NB4 (cell line): ENCODE measurements at regions not wholly inside any gene's neighbourhood (a gene's known extent, or its start where the extent isn't known, plus 50 kb on each side); places are given as distances from the start of the nearest gene placed in this dataset.

Experiments used
- DNase-seq: peaks from one replicate; pipeline ENCODE4 v3.0.0; 2010; ENCODE audit warnings: low read depth
- H3K4me3 ChIP-seq: one replicate; pipeline ENCODE4 v1.5.1; 2011; ENCODE audit warnings: mild to moderate bottlenecking, low read depth, low read length, moderate library complexity
- MYC ChIP-seq: IDR thresholded peaks from 2 replicates; pipeline ENCODE4 v1.6.1; 2011; ENCODE audit warnings: low read depth, low read length
- POLR2A ChIP-seq: IDR thresholded peaks from 2 replicates; pipeline ENCODE4 v1.6.1; 2011; ENCODE audit warnings: mild to moderate bottlenecking; ENCODE audit not compliant: insufficient read length; ENCODE audit errors: extremely low read depth
- TF ChIP-seq, protein P1 (sequence below): IDR thresholded peaks from one replicate; pipeline ENCODE4 v1.5.1; 2012; ENCODE audit warnings: low read depth, low read length
- TF ChIP-seq, protein P2 (sequence below): IDR thresholded peaks from 2 replicates; pipeline ENCODE4 v1.6.1; 2011; ENCODE audit warnings: low read depth, low read length

DNA sequence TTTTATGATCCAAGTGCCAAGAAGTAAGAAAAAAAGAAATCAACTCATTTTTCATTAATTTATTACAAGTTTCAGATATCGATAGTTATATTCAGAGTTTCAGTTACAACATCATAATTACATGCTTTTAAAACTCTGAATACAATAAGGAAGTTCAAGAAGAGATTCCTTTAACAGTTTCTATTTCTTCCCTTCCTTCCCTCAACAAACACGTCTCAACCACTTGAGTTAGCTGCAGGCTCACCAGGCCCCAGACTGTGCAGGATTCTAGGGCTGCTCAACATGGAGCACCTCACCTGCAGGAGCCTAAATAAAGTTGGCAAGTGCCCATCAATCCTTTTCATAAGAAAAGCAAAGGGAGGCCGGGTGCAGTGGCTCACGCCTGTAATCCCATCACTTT, 79.2 kb upstream of the FNDC3B start:
- no peak for TF ChIP-seq MYC
- TF ChIP-seq, protein P1, sequence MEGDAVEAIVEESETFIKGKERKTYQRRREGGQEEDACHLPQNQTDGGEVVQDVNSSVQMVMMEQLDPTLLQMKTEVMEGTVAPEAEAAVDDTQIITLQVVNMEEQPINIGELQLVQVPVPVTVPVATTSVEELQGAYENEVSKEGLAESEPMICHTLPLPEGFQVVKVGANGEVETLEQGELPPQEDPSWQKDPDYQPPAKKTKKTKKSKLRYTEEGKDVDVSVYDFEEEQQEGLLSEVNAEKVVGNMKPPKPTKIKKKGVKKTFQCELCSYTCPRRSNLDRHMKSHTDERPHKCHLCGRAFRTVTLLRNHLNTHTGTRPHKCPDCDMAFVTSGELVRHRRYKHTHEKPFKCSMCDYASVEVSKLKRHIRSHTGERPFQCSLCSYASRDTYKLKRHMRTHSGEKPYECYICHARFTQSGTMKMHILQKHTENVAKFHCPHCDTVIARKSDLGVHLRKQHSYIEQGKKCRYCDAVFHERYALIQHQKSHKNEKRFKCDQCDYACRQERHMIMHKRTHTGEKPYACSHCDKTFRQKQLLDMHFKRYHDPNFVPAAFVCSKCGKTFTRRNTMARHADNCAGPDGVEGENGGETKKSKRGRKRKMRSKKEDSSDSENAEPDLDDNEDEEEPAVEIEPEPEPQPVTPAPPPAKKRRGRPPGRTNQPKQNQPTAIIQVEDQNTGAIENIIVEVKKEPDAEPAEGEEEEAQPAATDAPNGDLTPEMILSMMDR: no peak
- TF ChIP-seq, protein P2, sequence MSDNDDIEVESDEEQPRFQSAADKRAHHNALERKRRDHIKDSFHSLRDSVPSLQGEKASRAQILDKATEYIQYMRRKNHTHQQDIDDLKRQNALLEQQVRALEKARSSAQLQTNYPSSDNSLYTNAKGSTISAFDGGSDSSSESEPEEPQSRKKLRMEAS: no peak
- TF ChIP-seq POLR2A: no peak
- peak; percentile 29 for DNase-seq
- no peak overlapping the region for H3K4me3 ChIP-seq

DNA sequence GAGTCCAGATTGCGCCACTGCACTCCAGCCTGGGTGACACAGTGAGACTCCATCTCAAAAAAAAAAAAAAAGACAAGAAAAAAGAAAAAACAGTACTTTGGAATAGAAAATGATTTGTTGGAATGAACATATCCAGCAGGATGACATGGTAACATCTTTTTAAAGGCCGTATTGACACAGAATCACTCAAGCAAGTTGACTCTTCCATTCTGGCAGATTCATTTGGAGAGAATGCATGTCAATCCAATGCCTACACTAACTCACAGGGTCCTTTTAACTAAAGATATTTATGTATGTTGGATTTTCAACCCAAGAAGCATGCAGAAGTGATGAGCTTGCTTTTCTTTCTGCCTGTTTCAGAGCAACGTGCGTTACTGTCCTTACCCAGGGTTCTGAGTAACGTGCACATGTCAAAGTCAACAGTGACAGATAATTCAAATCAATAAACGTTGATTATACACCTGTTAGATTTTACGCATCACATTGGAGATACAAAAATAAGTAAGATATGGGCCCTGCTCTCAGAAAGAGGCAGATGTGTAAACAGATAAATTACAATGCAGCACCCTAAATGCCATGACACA, 77.1 kb upstream of the FNDC3B start:
- TF ChIP-seq, protein P1: no peak
- TF ChIP-seq MYC (no peak), POLR2A (no peak)
- TF ChIP-seq, protein P2: no peak
- no peak overlapping the region for H3K4me3 ChIP-seq
- DNase-seq: no peak

GRCh38 chr3:171963546-171963945, 75.8 kb upstream of the FNDC3B start:
- no peak for DNase-seq
- H3K4me3 ChIP-seq: no peak overlapping the region
- no peak for TF ChIP-seq POLR2A
- TF ChIP-seq, protein P1: no peak

DNA sequence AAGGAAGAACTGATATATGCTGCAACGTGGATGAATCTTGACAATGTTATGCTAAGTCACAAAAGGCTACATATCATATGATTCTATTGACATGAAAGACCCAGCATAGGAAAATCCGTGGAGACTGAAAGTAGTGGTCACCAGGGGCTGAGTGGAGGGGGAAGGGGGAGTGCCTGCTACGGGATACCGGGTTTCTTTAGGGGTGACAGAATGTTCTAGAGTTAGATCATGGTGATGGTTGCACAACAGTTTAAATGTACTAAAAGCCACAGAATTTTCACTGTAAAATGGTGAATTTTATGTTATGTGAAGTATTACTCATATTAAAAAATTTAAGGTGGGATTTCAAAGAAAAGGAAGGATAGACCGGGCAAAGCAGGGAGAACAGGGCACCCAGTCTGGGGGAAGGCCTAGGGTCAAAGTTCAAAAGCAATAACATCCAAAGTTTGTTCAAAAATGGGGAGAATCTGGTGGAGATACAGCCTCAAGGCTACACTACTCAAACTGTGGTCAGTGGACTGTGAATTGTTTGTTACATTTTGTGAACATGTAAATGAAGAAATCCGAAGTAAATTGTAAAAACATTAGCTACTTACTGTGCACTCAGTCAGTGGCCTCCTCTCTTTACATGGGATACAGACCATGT, 74.2 kb upstream of the FNDC3B start:
- TF ChIP-seq MYC: no peak
- TF ChIP-seq POLR2A: no peak
- TF ChIP-seq, protein P2: no peak
- no peak for DNase-seq
- no peak overlapping the region for H3K4me3 ChIP-seq

GRCh38 chr3:171966533-171967136, 72.7 kb upstream of the FNDC3B start:
- no peak overlapping the region for H3K4me3 ChIP-seq

GRCh38 chr3:171967137-171967783, 72.1 kb upstream of the FNDC3B start:
- DNase-seq: peak; percentile 91
- H3K4me3 ChIP-seq: no peak overlapping the region
- TF ChIP-seq, protein P2: no peak
- TF ChIP-seq MYC (no peak), POLR2A (no peak)
- TF ChIP-seq, protein P1: no peak

More at GRCh38 chr3:171966533-171967136, 72.7 kb upstream of the FNDC3B start:
- TF ChIP-seq POLR2A: no peak
- TF ChIP-seq, protein P1: no peak
- no peak for DNase-seq
